ENCODE measurements at regions not wholly inside any gene's neighbourhood (a gene's known extent, or its start where the extent isn't known, plus 50 kb on each side); places are given as distances from the start of the nearest gene placed in this dataset.
"Not testable (repeated sequence)": the region's sequence is repeated elsewhere in the genome, so short reads cannot be mapped to it uniquely, and the experiment has no call there.

- intact Hi-C loops (cut with DNase I) = loop anchor here in 1 of 10 donors (5.0 kb wide), 1 partner anchor 44 kb away; no protein-coding TSS in a partner anchor
- WGBS, 4 donors = 93 to 96% (median 95%) methylated on average over 2 of the region's 2 CpGs
Measured at GRCh38 chr5:62237944-62238343, 68.1 kb upstream of the KIF2A start.

GRCh38 chr5:62238584-62238983, 67.4 kb upstream of the KIF2A start:
- DNase-seq, H3K9me3 ChIP-seq, H3K36me3 ChIP-seq, H3K4me3 ChIP-seq, H3K27ac ChIP-seq, ATAC-seq, H3K27me3 ChIP-seq, H3K4me1 ChIP-seq: not testable (repeated sequence)
- intact Hi-C loops (cut with DNase I) = loop anchor here in 1 of 10 donors (5.0 kb wide), 1 partner anchor 44 kb away; no protein-coding TSS in a partner anchor
- 79 to 90% (median 85%) methylated on average over 3 of the region's 3 CpGs for WGBS, 4 donors

More at GRCh38 chr5:62237944-62238343, 68.1 kb upstream of the KIF2A start:
- H3K4me3 ChIP-seq, H3K9me3 ChIP-seq, ATAC-seq, H3K36me3 ChIP-seq, H3K27ac ChIP-seq, H3K4me1 ChIP-seq, H3K27me3 ChIP-seq, DNase-seq: not testable (repeated sequence)

- DNase-seq; H3K27me3 ChIP-seq; ATAC-seq; H3K9me3 ChIP-seq; H3K4me3 ChIP-seq; H3K36me3 ChIP-seq; H3K27ac ChIP-seq; intact Hi-C loops (cut with DNase I); H3K4me1 ChIP-seq: not testable (repeated sequence)
- WGBS, 4 donors = 84 to 89% (median 87%) methylated on average over 3 of the region's 3 CpGs
Measured at GRCh38 chr5:62240494-62240893, 65.5 kb upstream of the KIF2A start.

- 78 to 87% (median 85%) methylated on average over 5 of the region's 5 CpGs for WGBS, 4 donors
- ATAC-seq; H3K27ac ChIP-seq; intact Hi-C loops (cut with DNase I); H3K4me3 ChIP-seq; H3K36me3 ChIP-seq; DNase-seq; H3K27me3 ChIP-seq; H3K9me3 ChIP-seq; H3K4me1 ChIP-seq: not testable (repeated sequence)
Measured at GRCh38 chr5:62242000-62242399, 64.0 kb upstream of the KIF2A start.

- intact Hi-C loops (cut with DNase I); H3K4me3 ChIP-seq; H3K27ac ChIP-seq; H3K9me3 ChIP-seq; H3K36me3 ChIP-seq; DNase-seq; H3K4me1 ChIP-seq; ATAC-seq; H3K27me3 ChIP-seq: not testable (repeated sequence)
- 93 to 99% (median 95%) methylated on average over 2 of the region's 2 CpGs for WGBS, 4 donors
Measured at GRCh38 chr5:62243046-62243445, 63.0 kb upstream of the KIF2A start.

- 93 to 95% (median 94%) methylated on average over 6 of the region's 6 CpGs for WGBS, 4 donors
- H3K36me3 ChIP-seq; DNase-seq; H3K9me3 ChIP-seq; intact Hi-C loops (cut with DNase I); H3K27ac ChIP-seq; H3K27me3 ChIP-seq; H3K4me3 ChIP-seq; H3K4me1 ChIP-seq; ATAC-seq: not testable (repeated sequence)
Measured at GRCh38 chr5:62248192-62248591, 57.8 kb upstream of the KIF2A start.

DNA sequence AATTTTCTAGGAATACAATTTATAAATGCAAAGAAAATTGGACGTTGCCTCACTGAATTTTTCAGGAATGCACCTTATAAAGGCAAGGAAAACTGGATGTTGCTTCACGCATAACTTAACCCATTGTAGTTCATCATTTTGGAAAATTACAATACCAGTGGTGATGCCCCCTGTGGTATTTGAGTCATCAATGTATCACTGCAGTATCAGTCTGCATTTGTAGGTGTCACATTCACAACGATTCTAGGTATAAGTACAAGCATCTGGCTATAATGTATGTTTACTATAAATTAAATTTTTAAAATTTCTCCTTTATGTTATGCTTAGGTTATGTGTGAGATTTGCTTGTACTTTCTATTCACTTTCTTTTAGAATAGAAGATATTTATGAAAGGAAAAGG, 55.9 kb upstream of the KIF2A start:
- H3K36me3 ChIP-seq; intact Hi-C loops (cut with DNase I); H3K27me3 ChIP-seq; H3K4me1 ChIP-seq; DNase-seq; H3K4me3 ChIP-seq; ATAC-seq; H3K27ac ChIP-seq; H3K9me3 ChIP-seq: not testable (repeated sequence)
- WGBS, 4 donors = 72 to 85% (median 80%) methylated on average over 3 of the region's 3 CpGs

DNA sequence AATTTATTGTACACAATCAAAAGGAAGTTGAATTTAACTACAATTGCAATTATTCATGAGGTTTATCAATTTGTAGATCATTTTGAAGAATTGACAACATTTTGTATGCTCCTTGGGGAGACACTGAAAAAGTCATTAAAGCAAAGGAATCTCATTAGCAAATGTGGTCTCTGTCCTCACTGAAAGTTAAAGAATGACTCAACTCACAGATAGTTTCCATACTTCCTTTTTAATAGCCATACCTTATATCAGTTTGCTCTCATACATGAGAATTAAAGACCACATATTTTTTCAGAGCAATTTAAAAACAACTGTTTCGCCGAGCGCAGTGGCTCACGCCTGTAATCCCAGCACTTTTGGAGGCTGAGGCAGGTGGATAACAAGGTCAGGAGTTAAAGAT, 55.1 kb upstream of the KIF2A start:
- ATAC-seq; H3K36me3 ChIP-seq; H3K4me1 ChIP-seq; intact Hi-C loops (cut with DNase I); DNase-seq; H3K9me3 ChIP-seq; H3K4me3 ChIP-seq; H3K27ac ChIP-seq; H3K27me3 ChIP-seq: not testable (repeated sequence)
- WGBS, 4 donors = 89 to 93% (median 91%) methylated on average over 4 of the region's 4 CpGs

DNA sequence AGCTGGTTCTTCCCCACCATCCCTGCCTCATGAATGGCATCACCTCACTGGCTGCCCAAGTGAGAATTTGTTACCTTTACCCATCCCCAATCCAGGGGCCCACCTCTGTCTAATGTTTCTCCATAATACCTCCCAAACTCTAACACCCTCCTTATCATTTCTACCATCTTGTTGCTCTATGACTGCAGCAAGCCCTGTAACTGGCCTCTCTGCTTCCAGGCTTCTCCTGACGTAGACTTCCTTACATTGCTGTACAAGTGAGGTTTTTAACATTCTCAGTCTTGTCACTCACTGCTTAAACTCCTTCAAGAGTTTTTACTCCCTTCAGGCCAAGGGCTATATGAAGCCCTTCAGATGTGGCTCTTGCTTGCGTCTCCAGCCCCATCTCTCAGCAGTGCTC, 53.5 kb upstream of the KIF2A start:
- WGBS, 4 donors = 88 to 97% (median 90%) methylated on average over 2 of the region's 2 CpGs
- ATAC-seq; H3K36me3 ChIP-seq; H3K4me3 ChIP-seq; H3K27me3 ChIP-seq; intact Hi-C loops (cut with DNase I); DNase-seq; H3K4me1 ChIP-seq; H3K9me3 ChIP-seq; H3K27ac ChIP-seq: not testable (repeated sequence)

- H3K27ac ChIP-seq; intact Hi-C loops (cut with DNase I); H3K4me3 ChIP-seq; DNase-seq; H3K4me1 ChIP-seq; ATAC-seq; H3K36me3 ChIP-seq; H3K9me3 ChIP-seq; H3K27me3 ChIP-seq: not testable (repeated sequence)
- WGBS, 4 donors = 83 to 93% (median 87%) methylated on average over 1 of the region's 1 CpG
Measured at GRCh38 chr5:62255551-62255950, 50.5 kb upstream of the KIF2A start.
